GM21529 (cell line): ENCODE measurements at regions not wholly inside any gene's neighbourhood (a gene's known extent, or its start where the extent isn't known, plus 50 kb on each side); places are given as distances from the start of the nearest gene placed in this dataset.
"Not testable (repeated sequence)": the region's sequence is repeated elsewhere in the genome, so short reads cannot be mapped to it uniquely, and the experiment has no call there.

Experiments
- ATAC-seq: cut with Tn5 transposase; IDR thresholded peaks from one replicate; pipeline ENCODE4 v1.9.1; 2021; ENCODE audit not compliant: unreplicated experiment

- ATAC-seq, result no peak
Measured at GRCh38 chr2:125324273-125324672, 1299.2 kb downstream of the CNTNAP5 start.

GRCh38 chr2:125330133-125330532 is 1305.0 kb downstream of the CNTNAP5 start:
- ATAC-seq, result peak; percentile 73

- no peak for ATAC-seq
Measured at GRCh38 chr2:125341353-125341752, 1314.6 kb upstream of the GYPC start.

GRCh38 chr2:125353542-125353941 is 1302.4 kb upstream of the GYPC start:
- ATAC-seq, result not testable (repeated sequence)

- ATAC-seq, result no peak
Measured at GRCh38 chr2:125364192-125364983, 1291.6 kb upstream of the GYPC start.

GRCh38 chr2:125364984-125365265 is 1291.0 kb upstream of the GYPC start:
- no peak for ATAC-seq

GRCh38 chr2:125371867-125372266 is 1284.1 kb upstream of the GYPC start:
- ATAC-seq, result no peak

GRCh38 chr2:125373293-125373692 is 1282.7 kb upstream of the GYPC start:
- ATAC-seq, result no peak

GRCh38 chr2:125386074-125386473 is 1269.9 kb upstream of the GYPC start:
- ATAC-seq, result no peak

- ATAC-seq, result peak; percentile 84
Measured at GRCh38 chr2:125397535-125398251, 1258.3 kb upstream of the GYPC start.

- peak; percentile 41 for ATAC-seq
Measured at GRCh38 chr2:125398738-125399524, 1257.0 kb upstream of the GYPC start.

- ATAC-seq, result no peak
Measured at GRCh38 chr2:125405816-125406215, 1250.1 kb upstream of the GYPC start.

- ATAC-seq, result no peak
Measured at GRCh38 chr2:125408874-125409538, 1247.0 kb upstream of the GYPC start.

- no peak for ATAC-seq
Measured at GRCh38 chr2:125418483-125418882, 1237.5 kb upstream of the GYPC start.

- ATAC-seq, result not testable (repeated sequence)
Measured at GRCh38 chr2:125422198-125422770, 1233.7 kb upstream of the GYPC start.

GRCh38 chr2:125424266-125424785 is 1231.6 kb upstream of the GYPC start:
- ATAC-seq, result no peak

- ATAC-seq, result no peak
Measured at GRCh38 chr2:125427721-125428315, 1228.1 kb upstream of the GYPC start.

GRCh38 chr2:125444106-125444505 is 1211.9 kb upstream of the GYPC start:
- ATAC-seq, result no peak

GRCh38 chr2:125445495-125445894 is 1210.5 kb upstream of the GYPC start:
- ATAC-seq, result no peak

- no peak for ATAC-seq
Measured at GRCh38 chr2:125450092-125450491, 1205.9 kb upstream of the GYPC start.
